NCI-H146 treated with DMSO at 0.1 percent for 48 hours (cell line): ENCODE measurements at regions not wholly inside any gene's neighbourhood (a gene's known extent, or its start where the extent isn't known, plus 50 kb on each side); places are given as distances from the start of the nearest gene placed in this dataset.

Experiments
- DNase-seq: peaks from one replicate; lab custom pipeline; 2025; ENCODE audit not compliant: unreplicated experiment; lab: John Stamatoyannopoulos, UW

DNA sequence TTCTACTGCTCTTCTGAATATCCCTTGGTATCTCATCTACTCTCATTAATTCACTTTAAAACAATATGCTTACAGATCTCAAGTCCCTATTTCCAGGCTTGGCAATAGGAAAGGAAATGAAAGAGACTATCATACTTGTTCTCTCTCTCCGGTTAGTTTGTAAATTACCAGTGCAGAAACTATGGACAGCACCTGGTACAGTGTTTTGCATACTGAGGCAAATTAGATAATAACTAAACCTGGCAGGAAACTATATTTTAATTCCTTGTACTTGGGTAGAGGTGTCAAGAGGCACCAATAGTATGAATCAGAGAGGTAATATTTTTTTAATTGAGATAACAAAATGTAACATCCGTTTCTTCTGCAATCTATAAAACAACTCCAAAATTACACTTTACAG, 97.7 kb upstream of the TMEM196 start:
- DNase-seq = no peak

DNA sequence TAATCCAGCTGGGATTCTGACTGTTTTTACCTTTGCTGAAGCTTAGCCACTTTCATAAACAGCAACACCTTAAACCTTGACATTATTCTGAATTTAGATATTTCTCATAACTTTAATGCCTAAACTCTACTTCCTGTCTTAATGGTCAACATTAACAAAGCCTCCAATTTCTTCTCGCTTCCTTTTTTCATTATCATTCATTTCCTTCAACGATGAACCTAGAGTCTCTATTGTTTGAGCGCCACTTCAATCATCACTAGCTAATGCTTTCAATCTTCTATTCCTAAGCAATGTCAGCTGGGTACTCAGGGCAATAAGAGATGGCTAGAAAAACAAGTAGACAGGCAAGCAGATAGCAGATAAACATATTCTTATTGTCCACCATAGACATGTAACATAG, 96.6 kb upstream of the TMEM196 start:
- no peak for DNase-seq

DNA sequence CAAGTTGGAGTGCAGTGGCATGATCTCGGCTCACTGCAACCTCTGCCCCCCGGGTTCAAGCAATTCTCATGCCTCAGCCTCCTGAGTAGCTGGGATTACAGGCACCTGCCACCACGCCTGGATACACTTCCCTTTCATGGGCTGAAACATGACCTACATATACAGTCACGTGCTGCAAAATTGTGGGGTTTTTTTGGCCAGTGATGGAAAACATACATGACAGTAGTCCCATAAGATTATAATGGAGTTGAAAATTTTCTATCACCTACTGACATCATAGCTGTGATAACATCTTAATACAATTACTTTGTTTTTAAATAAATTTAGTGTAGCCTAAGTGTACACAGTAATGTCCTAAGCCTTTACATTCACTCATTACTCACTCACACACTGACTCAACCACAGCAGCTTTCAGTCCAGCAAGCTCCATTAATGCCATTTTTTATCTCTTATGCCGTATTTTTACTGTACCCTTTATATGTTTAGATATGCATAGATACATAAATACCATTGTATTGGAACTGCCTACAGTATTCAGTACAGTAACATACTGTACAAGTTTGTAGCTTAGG, 79.9 kb upstream of the TMEM196 start:
- DNase-seq = no peak

DNA sequence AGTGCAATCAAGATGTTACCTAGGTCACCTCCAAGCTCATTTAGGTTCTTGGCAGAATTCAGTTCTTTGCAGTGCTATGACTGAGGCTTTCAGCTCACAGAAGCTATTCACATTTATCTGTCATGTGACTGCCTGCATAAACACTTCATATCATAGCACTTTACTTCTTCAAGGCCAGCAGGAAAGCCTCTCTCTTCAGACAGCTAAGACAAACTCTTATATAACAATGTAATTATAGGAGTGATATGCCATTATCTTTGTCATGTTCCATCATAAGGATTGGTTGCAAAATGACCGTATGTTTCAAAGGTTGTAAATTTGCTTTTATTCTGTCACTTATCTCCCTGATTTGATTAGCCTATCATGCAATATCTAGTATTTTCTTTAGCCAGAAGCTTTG, 78.8 kb upstream of the TMEM196 start:
- no peak for DNase-seq

DNA sequence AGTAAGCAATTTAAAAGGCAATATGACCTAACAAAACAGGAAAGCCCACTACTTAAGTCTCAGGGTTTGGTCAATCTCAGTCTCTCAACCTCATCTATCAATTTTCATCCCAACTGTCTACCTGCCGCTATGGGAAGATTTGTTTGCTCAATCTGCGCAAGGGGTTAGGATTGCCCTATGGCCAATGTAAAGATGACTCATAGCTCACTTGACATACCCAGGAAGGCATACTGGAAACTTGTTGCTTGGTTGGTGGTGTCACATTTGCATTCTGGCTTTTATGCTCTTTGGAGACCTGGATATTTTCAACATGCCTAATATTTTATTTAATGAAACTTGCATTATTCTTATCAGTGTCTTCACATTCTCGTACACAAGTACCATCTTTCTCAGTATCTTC, 78.1 kb upstream of the TMEM196 start:
- DNase-seq = no peak

DNA sequence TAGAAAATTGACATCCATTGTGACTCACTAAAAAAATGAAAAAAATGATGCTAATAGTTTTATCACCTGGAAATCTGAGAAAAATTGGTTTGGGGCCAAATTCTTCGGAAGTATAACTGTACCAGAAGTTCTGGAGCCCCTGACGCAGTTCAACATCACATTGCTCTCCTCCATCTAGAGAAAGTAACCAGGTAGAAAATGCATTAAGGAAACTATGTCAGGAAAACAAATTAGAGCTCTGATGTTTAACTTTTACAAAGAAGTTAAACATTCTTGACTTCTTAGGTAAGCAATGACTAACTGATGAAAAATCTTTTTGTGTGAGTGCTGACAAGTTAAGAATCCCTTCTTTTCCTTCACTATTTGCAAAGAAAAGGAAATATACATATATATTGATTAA, 61.1 kb upstream of the TMEM196 start:
- no peak for DNase-seq

DNA sequence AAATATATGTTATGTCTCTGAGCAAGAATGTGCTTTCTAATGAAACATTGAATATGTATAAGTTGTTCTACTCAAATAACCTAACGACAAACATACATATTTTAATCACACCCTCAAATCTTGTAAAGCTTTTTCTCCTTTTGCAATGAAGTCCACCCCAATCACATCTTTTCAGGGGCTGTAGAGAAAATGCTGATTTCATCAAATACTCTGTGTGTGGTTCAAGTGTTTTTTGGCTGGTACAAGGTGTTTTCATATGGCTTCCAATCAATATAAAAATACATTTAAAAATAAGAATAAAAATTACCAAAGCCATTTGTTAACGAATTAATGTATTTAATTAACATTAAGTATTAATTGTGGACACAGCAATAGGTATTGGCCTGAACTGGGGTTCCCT, 57.2 kb upstream of the TMEM196 start:
- DNase-seq = no peak
